ENCODE measurements at regions not wholly inside any gene's neighbourhood (a gene's known extent, or its start where the extent isn't known, plus 50 kb on each side); places are given as distances from the start of the nearest gene placed in this dataset.

DNA sequence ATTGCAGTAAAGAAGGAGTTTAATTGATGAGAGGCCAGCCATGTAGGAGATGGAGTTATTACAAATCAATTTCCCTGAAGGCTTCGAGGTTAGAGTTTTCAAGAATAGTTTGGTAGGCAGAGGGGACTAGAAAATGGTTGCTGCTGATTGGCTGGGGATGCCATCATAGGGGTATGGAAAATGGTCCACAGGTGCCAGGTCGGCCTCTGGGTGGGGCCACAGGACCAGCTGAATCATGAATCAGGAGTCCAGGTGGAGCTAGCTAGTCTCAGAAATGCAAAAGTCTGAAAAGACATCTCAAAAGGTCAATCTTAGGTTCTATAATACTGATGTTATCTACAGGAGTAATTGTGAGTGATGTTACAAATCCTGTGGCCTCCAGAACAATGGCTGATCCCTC is 714.0 kb upstream of the GHITM start:
- TF ChIP-seq, protein P1, sequence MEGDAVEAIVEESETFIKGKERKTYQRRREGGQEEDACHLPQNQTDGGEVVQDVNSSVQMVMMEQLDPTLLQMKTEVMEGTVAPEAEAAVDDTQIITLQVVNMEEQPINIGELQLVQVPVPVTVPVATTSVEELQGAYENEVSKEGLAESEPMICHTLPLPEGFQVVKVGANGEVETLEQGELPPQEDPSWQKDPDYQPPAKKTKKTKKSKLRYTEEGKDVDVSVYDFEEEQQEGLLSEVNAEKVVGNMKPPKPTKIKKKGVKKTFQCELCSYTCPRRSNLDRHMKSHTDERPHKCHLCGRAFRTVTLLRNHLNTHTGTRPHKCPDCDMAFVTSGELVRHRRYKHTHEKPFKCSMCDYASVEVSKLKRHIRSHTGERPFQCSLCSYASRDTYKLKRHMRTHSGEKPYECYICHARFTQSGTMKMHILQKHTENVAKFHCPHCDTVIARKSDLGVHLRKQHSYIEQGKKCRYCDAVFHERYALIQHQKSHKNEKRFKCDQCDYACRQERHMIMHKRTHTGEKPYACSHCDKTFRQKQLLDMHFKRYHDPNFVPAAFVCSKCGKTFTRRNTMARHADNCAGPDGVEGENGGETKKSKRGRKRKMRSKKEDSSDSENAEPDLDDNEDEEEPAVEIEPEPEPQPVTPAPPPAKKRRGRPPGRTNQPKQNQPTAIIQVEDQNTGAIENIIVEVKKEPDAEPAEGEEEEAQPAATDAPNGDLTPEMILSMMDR (IDR thresholded peaks at IDR 0.05), result no peak
- TF ChIP-seq POLR2A (IDR thresholded peaks at IDR 0.05; ENCODE audit: low read depth) (no peak), POLR2AphosphoS5 (IDR thresholded peaks at IDR 0.05) (no peak), EP300 (IDR thresholded peaks at IDR 0.05) (no peak)
